H1 (cell line): ENCODE measurements at regions not wholly inside any gene's neighbourhood (a gene's known extent, or its start where the extent isn't known, plus 50 kb on each side); places are given as distances from the start of the nearest gene placed in this dataset.

Source experiments
- CTCF ChIA-PET: fragments of 300-600 bp; sonication (Branson Sonifier 250); formaldehyde crosslinking; loops from one replicate; lab custom pipeline; 2021; ENCODE audit not compliant: partially characterized antibody; lab: Charles Lee
- POLR2A ChIA-PET: fragments of 300-600 bp; sonication (Branson Sonifier 250); formaldehyde crosslinking; loops from one replicate; lab custom pipeline; 2021; ENCODE audit warnings: inconsistent platforms; ENCODE audit not compliant: partially characterized antibody; lab: Charles Lee
- DNase-seq, 2 experiments: peaks; one replicate each; pipeline versions ENCODE4 v3.0.0 to v3.0.0-alpha.2; 2010 to 2022; ENCODE audit warnings: low spot score in 2 of 2, low read depth in 1 of 2, mixed read lengths in 1 of 2
- FAIRE-seq: peaks from 2 replicates; lab custom pipeline; 2011; peaks lifted over from hg19 to GRCh38; lab: Jason Lieb, UNC
- H2AFZ ChIP-seq: 2 replicates; pipeline ENCODE4 v1.8.1; 2012; ENCODE audit warnings: low read length, inconsistent platforms
- H2AK5ac ChIP-seq: 2 replicates; pipeline ENCODE4 v1.6.1; 2013; ENCODE audit warnings: low read depth, low read length
- H2BK120ac ChIP-seq: replicated peaks from 2 replicates; pipeline ENCODE3; 2013; ENCODE audit warnings: low read depth, low read length, inconsistent platforms
- H2BK12ac ChIP-seq: 2 replicates; pipeline ENCODE4 v1.6.1; 2013; ENCODE audit warnings: low read depth, low read length
- H2BK15ac ChIP-seq: 2 replicates; pipeline ENCODE4 v1.6.1; 2013; ENCODE audit warnings: low read length
- H2BK20ac ChIP-seq: 2 replicates; pipeline ENCODE4 v1.6.1; 2013; ENCODE audit warnings: low read length
- H2BK5ac ChIP-seq: 2 replicates; pipeline ENCODE4 v1.6.1; 2013; ENCODE audit warnings: low read depth, low read length
- H3K14ac ChIP-seq: 2 replicates; pipeline ENCODE4 v1.6.1; 2013; ENCODE audit warnings: inconsistent platforms; ENCODE audit not compliant: insufficient read length
- H3K18ac ChIP-seq: 2 replicates; pipeline ENCODE4 v1.6.1; 2013; ENCODE audit warnings: low read length; ENCODE audit errors: extremely low read depth
- H3K23ac ChIP-seq: 2 replicates; pipeline ENCODE4 v1.6.1; 2013; ENCODE audit warnings: inconsistent platforms; ENCODE audit not compliant: insufficient read length
- H3K23me2 ChIP-seq: 2 replicates; pipeline ENCODE4 v1.6.1; 2013; ENCODE audit warnings: low read depth, low read length
- H3K27ac ChIP-seq: 2 replicates; pipeline ENCODE4 v1.6.1; 2011; ENCODE audit warnings: low read depth, low read length, inconsistent platforms
- H3K27me3 ChIP-seq, 4 experiments: replicated peaks in 1 of 4; 1 replicate in 1 of 4; 2 replicates in 3 of 4; pipeline versions ENCODE4 v1.6.1 to v1.8.1; 2011 to 2013; ENCODE audit warnings: low read length in 3 of 4, mild to moderate bottlenecking in 3 of 4, inconsistent platforms in 2 of 4, mixed read lengths in 2 of 4, moderate library complexity in 1 of 4; ENCODE audit not compliant: control insufficient read depth in 3 of 4, insufficient read depth in 3 of 4; ENCODE audit errors: extremely low read depth in 1 of 4
- H3K36me3 ChIP-seq, 4 experiments: 2 replicates each; pipeline versions ENCODE4 v1.6.1 to v1.8.1; 2011 to 2013; ENCODE audit warnings: mild to moderate bottlenecking in 4 of 4, low read length in 3 of 4, moderate library complexity in 2 of 4, control low read depth in 1 of 4, inconsistent platforms in 1 of 4; ENCODE audit not compliant: insufficient read depth in 4 of 4, control insufficient read depth in 2 of 4
- H3K4ac ChIP-seq: replicated peaks from 2 replicates; pipeline ENCODE3; 2013; ENCODE audit warnings: low read length, low read depth, mixed read lengths, inconsistent platforms; ENCODE audit not compliant: insufficient read length
- H3K4me1 ChIP-seq, 4 experiments: replicated peaks in 1 of 4; 1 replicate in 1 of 4; 2 replicates in 3 of 4; pipeline versions ENCODE4 v1.6.1 to v1.8.1; 2011 to 2013; ENCODE audit warnings: low read length in 3 of 4, inconsistent platforms in 2 of 4, mixed read lengths in 1 of 4; ENCODE audit not compliant: insufficient read depth in 4 of 4, control insufficient read depth in 3 of 4
- H3K4me2 ChIP-seq, 2 experiments: 2 replicates each; pipeline versions ENCODE4 v1.6.1 to v1.8.1; 2011 to 2013; ENCODE audit warnings: low read depth in 2 of 2, low read length in 2 of 2, control low read depth in 1 of 2, inconsistent platforms in 1 of 2, mild to moderate bottlenecking in 1 of 2; ENCODE audit not compliant: insufficient read depth in 1 of 2
- H3K4me3 ChIP-seq, 4 experiments: fragments of 200-600, 300-600 bp in 1 of 4; sonication (generic), shearing (Covaris generic), sonication (Bioruptor Twin) in 1 of 4; 2 replicates each; pipeline versions ENCODE4 v1.5.1 to v1.8.1; 2011 to 2016; ENCODE audit warnings: low read length in 4 of 4, low read depth in 3 of 4, control low read depth in 2 of 4, inconsistent platforms in 2 of 4, mild to moderate bottlenecking in 2 of 4, mixed read lengths in 1 of 4, moderate library complexity in 1 of 4; ENCODE audit not compliant: insufficient read depth in 2 of 4; ENCODE audit errors: extremely low read depth in 1 of 4
- H3K56ac ChIP-seq: replicated peaks from 2 replicates; pipeline ENCODE3; 2013; ENCODE audit warnings: low read depth, mild to moderate bottlenecking, mixed read lengths, low read length, inconsistent platforms; ENCODE audit not compliant: insufficient read length
- H3K79me1 ChIP-seq: 2 replicates; pipeline ENCODE4 v1.6.1; 2013; ENCODE audit warnings: low read depth, low read length, control low read depth
- H3K79me2 ChIP-seq, 2 experiments: 2 replicates each; pipeline versions ENCODE4 v1.6.1 to v1.8.1; 2012 to 2013; ENCODE audit warnings: low read length in 2 of 2, mild to moderate bottlenecking in 2 of 2, inconsistent platforms in 1 of 2; ENCODE audit not compliant: insufficient read depth in 2 of 2, control insufficient read depth in 1 of 2
- H3K9ac ChIP-seq, 4 experiments: replicated peaks in 1 of 4; 1 replicate in 1 of 4; 2 replicates in 3 of 4; pipeline versions ENCODE4 v1.6.1 to v1.8.1; 2011 to 2013; ENCODE audit warnings: low read depth in 3 of 4, low read length in 3 of 4, control low read depth in 2 of 4, mild to moderate bottlenecking in 2 of 4, moderate library complexity in 2 of 4, inconsistent platforms in 1 of 4; ENCODE audit errors: extremely low read depth in 1 of 4
- H3K9me3 ChIP-seq, 2 experiments: 2 replicates each; pipeline versions ENCODE4 v1.6.1 to v1.8.1; 2012 to 2013; ENCODE audit warnings: mild to moderate bottlenecking in 2 of 2, moderate library complexity in 2 of 2, control low read depth in 1 of 2, inconsistent platforms in 1 of 2, low read depth in 1 of 2, low read length in 1 of 2, mixed read lengths in 1 of 2; ENCODE audit not compliant: insufficient read depth in 2 of 2
- H4K20me1 ChIP-seq, 2 experiments: replicated peaks in 1 of 2; 2 replicates each; pipeline versions ENCODE3 to v1.8.1; 2011 to 2013; ENCODE audit warnings: inconsistent platforms in 2 of 2, low read length in 2 of 2, mild to moderate bottlenecking in 1 of 2; ENCODE audit not compliant: insufficient read depth in 2 of 2, control insufficient read depth in 1 of 2
- H4K5ac ChIP-seq: 2 replicates; pipeline ENCODE4 v1.6.1; 2013; ENCODE audit warnings: low read length, low read depth, mixed read lengths, inconsistent platforms; ENCODE audit not compliant: insufficient read length
- H4K8ac ChIP-seq: 2 replicates; pipeline ENCODE4 v1.8.0; 2013; ENCODE audit warnings: mild to moderate bottlenecking, moderate library complexity, low read length, inconsistent platforms; ENCODE audit not compliant: insufficient read depth; ENCODE audit errors: extremely low read depth
- H4K91ac ChIP-seq: replicated peaks from 2 replicates; pipeline ENCODE3; 2013; ENCODE audit warnings: low read length, mixed read lengths, inconsistent platforms; ENCODE audit not compliant: insufficient read length
- CTBP2 ChIP-seq: IDR thresholded peaks from 2 replicates; pipeline ENCODE4 v1.7.0; 2011; ENCODE audit warnings: borderline replicate concordance, mild to moderate bottlenecking, moderate library complexity, mixed read lengths, low read length; ENCODE audit not compliant: insufficient read depth, insufficient read length
- SAP30 ChIP-seq: fragments of 300-600 bp; sonication (generic); IDR thresholded peaks from 2 replicates; pipeline ENCODE4 v1.7.1; 2012; ENCODE audit warnings: low read length, moderate library complexity, mild to moderate bottlenecking, inconsistent platforms; ENCODE audit not compliant: insufficient read depth, insufficient replicate concordance
- WGBS, 2 experiments: shearing (Covaris generic) in 1 of 2; methylation state at CpG; one replicate each; pipeline versions ENCODE4 v1.1.6 to v1.1.7; 2013 to 2015; ENCODE audit warnings: low lambda C conversion rate in 2 of 2, mixed read lengths in 2 of 2, inconsistent platforms in 1 of 2, low coverage in 1 of 2, missing lambda C conversion rate in 1 of 2; ENCODE audit not compliant: insufficient replicate concordance in 2 of 2, insufficient coverage in 1 of 2, insufficient read length in 1 of 2; ENCODE audit errors: extremely low coverage in 1 of 2, missing lambda C conversion rate in 1 of 2; 5-methylcytosine and 5-hydroxymethylcytosine counted together

DNA sequence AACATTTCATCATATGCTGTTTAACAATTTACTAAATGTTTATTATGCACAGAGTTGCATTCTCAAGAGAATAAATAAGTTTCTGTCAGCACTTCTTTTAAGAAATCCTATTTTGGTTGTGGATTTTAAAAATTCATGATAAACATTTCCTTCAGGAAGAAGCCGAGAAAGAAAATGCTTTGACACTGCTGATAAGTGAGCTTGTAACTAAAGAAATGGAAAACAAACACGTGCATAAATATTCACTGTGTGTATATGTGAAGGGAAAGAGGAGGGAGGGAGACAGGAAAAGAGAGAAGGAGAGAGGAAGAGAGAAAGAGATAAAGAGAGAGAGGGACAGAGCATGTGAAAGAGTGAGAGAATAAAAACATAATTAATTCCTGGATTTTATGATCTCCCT lies 1165.0 kb downstream of the DIAPH3 start:
- no peak overlapping the region for H3K4me2 ChIP-seq
- no peak overlapping the region for H4K91ac ChIP-seq
- DNase-seq: no peak
- H4K8ac ChIP-seq: no peak overlapping the region
- H3K23ac ChIP-seq: no peak overlapping the region
- H3K18ac ChIP-seq: no peak overlapping the region
- H2BK20ac ChIP-seq: no peak overlapping the region
- H3K14ac ChIP-seq: no peak overlapping the region
- no peak overlapping the region for H3K4me3 ChIP-seq
- H3K9me3 ChIP-seq: no peaks in the 10 kb centered on the region
- H3K27ac ChIP-seq: no peak overlapping the region
- no peak overlapping the region for H3K56ac ChIP-seq
- no peak overlapping the region for H2AFZ ChIP-seq
- WGBS, 2 experiments: 79% methylated on average over 2 of the region's 2 CpGs; no CpG with 5 or more reads in 1 of the 2 experiments
- no peak overlapping the region for H2BK15ac ChIP-seq
- no peaks in the 10 kb centered on the region for H3K23me2 ChIP-seq
- CTCF ChIA-PET: interaction anchor here (0.6 kb wide), 1 partner anchor 82 kb away, joined by 3 read pairs; no protein-coding TSS in a partner anchor
- POLR2A ChIA-PET: no interaction called here
- TF ChIP-seq SAP30 (no peak), CTBP2 (no peak)
- no peak overlapping the region for H2BK5ac ChIP-seq
- H4K20me1 ChIP-seq: no peaks in the 10 kb centered on the region
- no peak overlapping the region for H2BK12ac ChIP-seq
- no peaks in the 10 kb centered on the region for H3K27me3 ChIP-seq
- H3K9ac ChIP-seq: no peak overlapping the region
- H2AK5ac ChIP-seq: no peak overlapping the region
- H3K79me1 ChIP-seq: no peaks in the 10 kb centered on the region
- H3K4me1 ChIP-seq: no peaks in the 10 kb centered on the region; a peak in 1 of 7 replicates
- H4K5ac ChIP-seq: no peak overlapping the region
- no peak overlapping the region for H2BK120ac ChIP-seq
- no peaks in the 10 kb centered on the region for H3K36me3 ChIP-seq
- no peaks in the 10 kb centered on the region for H3K79me2 ChIP-seq
- H3K4ac ChIP-seq: no peak overlapping the region
- no peak for FAIRE-seq
